B cell (primary cell): ENCODE measurements at regions not wholly inside any gene's neighbourhood (a gene's known extent, or its start where the extent isn't known, plus 50 kb on each side); places are given as distances from the start of the nearest gene placed in this dataset.

ENCODE experiments used
- ATAC-seq: fragments of 200-7000 bp; cut with Tn5 transposase; one replicate; pipeline ENCODE4 v1.10.0; 2021; ENCODE audit warnings: low read depth, mild to moderate bottlenecking, moderate number of reproducible peaks, moderate library complexity
- CTCF ChIA-PET: fragments of 350-600 bp; sonication (Branson Sonifier 250); formaldehyde crosslinking; loops from one replicate; lab custom pipeline; 2021; ENCODE audit warnings: antibody characterized with exemption, inconsistent platforms; lab: Charles Lee
- POLR2A ChIA-PET: fragments of 350-600 bp; sonication (Branson Sonifier 250); formaldehyde crosslinking; loops from one replicate; lab custom pipeline; 2021; ENCODE audit warnings: antibody characterized with exemption; lab: Charles Lee
- DNase-seq: peaks from one replicate; pipeline ENCODE4 v3.0.0; 2013
- H2AFZ ChIP-seq: 2 replicates; pipeline ENCODE4 v1.6.1; 2012; ENCODE audit warnings: mild to moderate bottlenecking, low read depth, low read length; ENCODE audit not compliant: insufficient read depth, poor library complexity, severe bottlenecking
- H3K27ac ChIP-seq, 2 donors: 1 replicate in 1 of 2; 2 replicates in 1 of 2; pipeline ENCODE4 v1.5.1; 2012 to 2013; ENCODE audit warnings: low read length in 2 of 2, mild to moderate bottlenecking in 2 of 2, moderate library complexity in 1 of 2
- H3K27me3 ChIP-seq, 4 experiments: fragments of 200-600 bp in 1 of 4; sonication (generic) in 1 of 4; replicated peaks in 1 of 4; 1 replicate in 2 of 4; 2 replicates in 2 of 4; pipeline versions ENCODE4 v1.6.1 to v1.7.0; 2013 to 2016; ENCODE audit warnings: low read length in 3 of 4, mild to moderate bottlenecking in 2 of 4, mixed read lengths in 1 of 4, moderate library complexity in 1 of 4; ENCODE audit not compliant: insufficient read depth in 4 of 4, control insufficient read depth in 3 of 4; ENCODE audit errors: control extremely low read depth in 1 of 4
- H3K36me3 ChIP-seq, 2 experiments: replicated peaks in 1 of 2; 1 replicate in 1 of 2; 2 replicates in 1 of 2; pipeline versions ENCODE4 v1.6.1 to v1.7.1; 2013; ENCODE audit warnings: low read length in 1 of 2; ENCODE audit not compliant: insufficient read depth in 2 of 2, control insufficient read depth in 1 of 2; ENCODE audit errors: control extremely low read depth in 1 of 2, extremely low read depth in 1 of 2
- H3K4me1 ChIP-seq, 2 donors: fragments of 200-600 bp in 1 of 2; sonication (generic) in 1 of 2; 1 replicate in 1 of 2; 2 replicates in 1 of 2; pipeline versions ENCODE4 v1.5.1 to v1.6.1; 2013 to 2017; ENCODE audit warnings: low read length in 2 of 2; ENCODE audit not compliant: control insufficient read depth in 2 of 2, insufficient read depth in 2 of 2
- H3K4me2 ChIP-seq: replicated peaks from 2 replicates; pipeline ENCODE3; 2012; ENCODE audit warnings: mild to moderate bottlenecking, low read depth, low read length; ENCODE audit not compliant: poor library complexity, severe bottlenecking
- H3K4me3 ChIP-seq, 5 experiments: fragments of 200-600 bp in 1 of 5; sonication (generic) in 1 of 5; 1 replicate in 3 of 5; 2 replicates in 2 of 5; pipeline versions ENCODE4 v1.5.1 to v1.7.0; 2011 to 2016; ENCODE audit warnings: low read length in 4 of 5, mild to moderate bottlenecking in 4 of 5, low read depth in 2 of 5, control low read depth in 1 of 5, moderate library complexity in 1 of 5; ENCODE audit not compliant: insufficient read depth in 1 of 5; ENCODE audit errors: control extremely low read depth in 1 of 5, extremely low read depth in 1 of 5
- H3K79me2 ChIP-seq: fragments of 200-600 bp; sonication (generic); one replicate; pipeline ENCODE4 v1.6.0; 2016; ENCODE audit warnings: low read length; ENCODE audit not compliant: control insufficient read depth, insufficient read depth
- H3K9ac ChIP-seq: fragments of 200-600 bp; sonication (generic); 2 replicates; pipeline ENCODE4 v1.6.1; 2017; ENCODE audit warnings: mild to moderate bottlenecking, low read length, moderate library complexity
- H3K9me3 ChIP-seq, 3 donors: one replicate each; pipeline versions ENCODE4 v1.6.1 to v1.7.1; 2013; ENCODE audit warnings: low read length in 2 of 3; ENCODE audit not compliant: control insufficient read depth in 2 of 3, insufficient read depth in 1 of 3; ENCODE audit errors: control extremely low read depth in 1 of 3
- H4K20me1 ChIP-seq: 2 replicates; pipeline ENCODE4 v1.6.0; 2012; ENCODE audit warnings: mild to moderate bottlenecking, low read length; ENCODE audit not compliant: insufficient read depth, control insufficient read depth, poor library complexity, severe bottlenecking
- H3K27ac Mint-ChIP-seq: one replicate; pipeline ENCODE4 v1.8.0; 2021; ENCODE audit warnings: mixed read lengths
- H3K27me3 Mint-ChIP-seq: one replicate; pipeline ENCODE4 v1.8.0; 2021; ENCODE audit warnings: mixed read lengths
- H3K4me1 Mint-ChIP-seq: one replicate; pipeline ENCODE4 v1.8.0; 2021; ENCODE audit warnings: mixed read lengths
- H3K4me3 Mint-ChIP-seq: one replicate; pipeline ENCODE4 v1.8.0; 2021; ENCODE audit warnings: mixed read lengths
- H3K9me3 Mint-ChIP-seq: one replicate; pipeline ENCODE4 v1.8.0; 2022; ENCODE audit warnings: mixed read lengths; ENCODE audit not compliant: insufficient read depth
- CTCF ChIP-seq: fragments of 200-600 bp; IDR thresholded peaks from one replicate; pipeline ENCODE4 v1.8.0; 2022; ENCODE audit warnings: antibody characterized with exemption, mild to moderate bottlenecking
- EZH2 ChIP-seq: IDR thresholded peaks from 2 replicates; pipeline ENCODE4 v1.6.1; 2012; ENCODE audit warnings: borderline replicate concordance, low read depth, mild to moderate bottlenecking, moderate library complexity, low read length; ENCODE audit not compliant: insufficient read depth, poor library complexity, severe bottlenecking
- WGBS: methylation state at CpG from one replicate; pipeline ENCODE4 v1.1.5; 2013; ENCODE audit warnings: missing lambda C conversion rate; ENCODE audit not compliant: insufficient coverage; 5-methylcytosine and 5-hydroxymethylcytosine counted together
- intact Hi-C: fragments of 100-400 bp; cut with micrococcal nuclease; formaldehyde crosslinking; loops from one replicate; pipeline ENCODE4 v1.10.0; 2022

- DNase-seq (no peak), ATAC-seq (no peak)
- ChIA-PET CTCF (no interaction called here), POLR2A (no interaction called here)
- H3K4me3 ChIP-seq, result no peak overlapping the region
- intact Hi-C loops, result no loop called here
- H3K27me3 Mint-ChIP-seq, result no peaks in the 10 kb centered on the region
- no peaks in the 10 kb centered on the region for H3K9me3 Mint-ChIP-seq
- H3K4me2 ChIP-seq, result no peak overlapping the region
- H3K4me1 Mint-ChIP-seq, result no peaks in the 10 kb centered on the region
- no peak for TF ChIP-seq CTCF
- no peaks in the 10 kb centered on the region for H3K79me2 ChIP-seq
- no peak overlapping the region for H3K9ac ChIP-seq
- H2AFZ ChIP-seq, result no peak overlapping the region
- peaks cover 0 to 4% (median 0%) of the 10 kb centered on the region in 3 donors for H3K9me3 ChIP-seq
- H3K27ac ChIP-seq, result no peak overlapping the region
- no peak overlapping the region for H3K4me3 Mint-ChIP-seq
- no peak overlapping the region for H3K27ac Mint-ChIP-seq
- H4K20me1 ChIP-seq, result no peaks in the 10 kb centered on the region
- no peaks in the 10 kb centered on the region for H3K4me1 ChIP-seq
- H3K27me3 ChIP-seq, result no peaks in the 10 kb centered on the region
- H3K36me3 ChIP-seq, result no peaks in the 10 kb centered on the region
Observed at GRCh38 chr18:5717256-5717655, 173.5 kb upstream of the EPB41L3 start.

GRCh38 chr18:5710676-5711075 is 166.9 kb upstream of the EPB41L3 start:
- Histone ChIP-seq H3K36me3 (no peaks in the 10 kb centered on the region), H3K4me1 (no peaks in the 10 kb centered on the region), H2AFZ (no peak overlapping the region), H3K4me3 (no peak overlapping the region), H3K27ac (no peak overlapping the region), H3K27me3 (no peaks in the 10 kb centered on the region), H3K4me2 (no peak overlapping the region), H3K79me2 (no peaks in the 10 kb centered on the region), H4K20me1 (no peaks in the 10 kb centered on the region), H3K9ac (no peak overlapping the region), H3K9me3 (no peaks in the 10 kb centered on the region)
- no peak overlapping the region for H3K4me3 Mint-ChIP-seq
- no peaks in the 10 kb centered on the region for H3K9me3 Mint-ChIP-seq
- TF ChIP-seq EZH2 (no peak), CTCF (no peak)
- DNase-seq, result no peak
- no peak overlapping the region for H3K27ac Mint-ChIP-seq
- 100% methylated on average over 1 of the region's 2 CpGs for WGBS
- no peak for ATAC-seq
- CTCF ChIA-PET, result no interaction called here
- H3K4me1 Mint-ChIP-seq, result no peaks in the 10 kb centered on the region
- POLR2A ChIA-PET, result no interaction called here
- intact Hi-C loops, result no loop called here
- H3K27me3 Mint-ChIP-seq, result peaks cover 3% of the 10 kb centered on the region
